Uterus (tissue), 2 donors: ENCODE measurements at regions not wholly inside any gene's neighbourhood (a gene's known extent, or its start where the extent isn't known, plus 50 kb on each side); places are given as distances from the start of the nearest gene placed in this dataset.

Experiments used
- CTCF ChIP-seq, 4 experiments: fragments of 200-600 bp in 2 of 4; fragments of 450-650 bp in 2 of 4; sonication (generic) in 2 of 4; IDR thresholded peaks; one replicate each; pipeline ENCODE4 v1.5.1; 2016 to 2019; ENCODE audit warnings: antibody characterized with exemption in 4 of 4, mild to moderate bottlenecking in 2 of 4, moderate library complexity in 1 of 4
- POLR2A ChIP-seq, 2 donors: fragments of 450-650 bp; IDR thresholded peaks; one replicate each; pipeline ENCODE4 v1.6.1; 2016; ENCODE audit warnings: antibody characterized with exemption in 2 of 2, mild to moderate bottlenecking in 1 of 2, moderate library complexity in 1 of 2

DNA sequence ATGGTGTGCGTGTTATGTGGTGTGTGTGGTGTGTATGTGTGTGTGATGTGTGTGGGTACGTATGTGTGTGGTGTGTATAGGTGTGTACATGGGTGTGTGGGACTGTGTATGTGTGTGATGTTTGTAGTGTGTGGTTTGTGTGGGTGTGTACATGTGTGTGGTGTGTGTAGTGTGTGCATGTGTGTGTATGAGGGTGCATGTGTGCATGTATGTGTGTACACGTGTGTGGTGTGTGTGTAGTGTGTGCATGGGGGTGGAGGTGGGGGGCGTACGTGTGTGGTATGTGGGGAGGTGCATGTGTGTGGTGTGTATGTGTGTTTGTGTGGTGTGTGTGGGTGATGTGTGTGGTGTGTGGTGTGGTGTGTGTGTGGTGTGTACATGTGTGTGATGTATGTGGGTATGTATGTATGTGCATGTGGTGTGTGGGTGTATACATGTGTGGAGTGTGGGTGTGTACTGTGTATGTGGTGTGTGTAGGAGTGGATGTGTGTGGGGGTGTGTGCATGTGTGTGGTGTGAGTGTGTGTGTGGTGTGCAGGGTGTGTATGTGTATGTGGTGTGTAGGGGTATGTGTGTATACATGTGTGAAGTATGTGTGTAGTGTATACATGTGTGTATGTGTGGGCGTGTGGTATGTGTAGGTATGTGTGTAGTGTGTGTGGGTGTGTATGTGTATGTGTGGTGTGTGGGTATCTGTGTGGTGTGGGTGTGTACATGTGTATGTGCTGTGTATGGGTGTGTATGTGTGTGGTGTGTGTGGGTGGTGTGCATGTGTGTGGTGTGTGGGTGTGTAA is 119.8 kb upstream of the GSC start:
- no peak for TF ChIP-seq CTCF (IDR thresholded peaks at IDR 0.05)
- TF ChIP-seq POLR2A (IDR thresholded peaks at IDR 0.05), result no peak
